ENCODE measurements at regions not wholly inside any gene's neighbourhood (a gene's known extent, or its start where the extent isn't known, plus 50 kb on each side); places are given as distances from the start of the nearest gene placed in this dataset.

GRCh38 chr6:105626295-105627158 lies 223.6 kb upstream of the PREP start:
- intact Hi-C loops (cut with DNase I; ENCODE audit: low total_unique reads): no loop called here
- TF ChIP-seq POLR2AphosphoS5 (IDR thresholded peaks at IDR 0.05): no peak
- TF ChIP-seq POLR2A (IDR thresholded peaks at IDR 0.05): no peak
- TF ChIP-seq EP300 (IDR thresholded peaks at IDR 0.05; ENCODE audit: low read depth): no peak
- no peak for TF ChIP-seq CTCF (IDR thresholded peaks at IDR 0.05)
- H3K27me3 ChIP-seq: no peaks in the 10 kb centered on the region

GRCh38 chr6:105624021-105624420 lies 221.1 kb upstream of the PREP start:
- no peak for DNase-seq
- 92 to 95% methylated on average over 3 of the region's 3 CpGs for WGBS, 2 donors (ENCODE audit: low coverage in 1 of 2)
- H3K9me3 ChIP-seq: no peaks in the 10 kb centered on the region
- TF ChIP-seq POLR2A (IDR thresholded peaks at IDR 0.05): no peak
- TF ChIP-seq EP300 (IDR thresholded peaks at IDR 0.05; ENCODE audit: low read depth): no peak
- no peak for TF ChIP-seq CTCF (IDR thresholded peaks at IDR 0.05)
- no peak for TF ChIP-seq POLR2AphosphoS5 (IDR thresholded peaks at IDR 0.05)
- H3K4me1 ChIP-seq: peaks cover 0 to 6% (median 0%) of the 10 kb centered on the region in 4 donors
- no peaks in the 10 kb centered on the region for H3K36me3 ChIP-seq
- in situ Hi-C loops (cut with MboI; ENCODE audit: low pct_ligation_motif_present in 1 of 4, low pct_unique_long_range_greater_than_20kb in 1 of 4, low sequenced_read_pairs in 3 of 4): no loop called here
- no peak overlapping the region for H3K4me3 ChIP-seq
- H3K27me3 ChIP-seq: no peaks in the 10 kb centered on the region
- intact Hi-C loops (cut with DNase I; ENCODE audit: low total_unique reads): no loop called here
- H3K27ac ChIP-seq: no peak overlapping the region

More at GRCh38 chr6:105626295-105627158, 223.6 kb upstream of the PREP start:
- 83 to 89% methylated on average over 2 of the region's 2 CpGs for WGBS, 2 donors (ENCODE audit: low coverage in 1 of 2)
- H3K9me3 ChIP-seq: no peaks in the 10 kb centered on the region
- no peak overlapping the region for H3K4me3 ChIP-seq
- no peaks in the 10 kb centered on the region for H3K36me3 ChIP-seq
- in situ Hi-C loops (cut with MboI; ENCODE audit: low pct_ligation_motif_present in 1 of 4, low pct_unique_long_range_greater_than_20kb in 1 of 4, low sequenced_read_pairs in 3 of 4): no loop called here
- DNase-seq: no peak
- no peak overlapping the region for H3K27ac ChIP-seq
- H3K4me1 ChIP-seq: peaks cover 0 to 6% (median 0%) of the 10 kb centered on the region in 4 donors

GRCh38 chr6:105622226-105622625 lies 219.3 kb upstream of the PREP start:
- in situ Hi-C loops (cut with MboI; ENCODE audit: low pct_ligation_motif_present in 1 of 4, low pct_unique_long_range_greater_than_20kb in 1 of 4, low sequenced_read_pairs in 3 of 4): no loop called here
- Histone ChIP-seq H3K4me1 (peaks cover 0 to 6% (median 0%) of the 10 kb centered on the region in 4 donors), H3K27ac (no peak overlapping the region), H3K27me3 (no peaks in the 10 kb centered on the region), H3K9me3 (no peaks in the 10 kb centered on the region), H3K36me3 (no peaks in the 10 kb centered on the region), H3K4me3 (no peak overlapping the region)
- no peak for TF ChIP-seq POLR2AphosphoS5 (IDR thresholded peaks at IDR 0.05)
- no peak for TF ChIP-seq EP300 (IDR thresholded peaks at IDR 0.05; ENCODE audit: low read depth)
- TF ChIP-seq POLR2A (IDR thresholded peaks at IDR 0.05): no peak
- TF ChIP-seq CTCF (IDR thresholded peaks at IDR 0.05): no peak
- DNase-seq: no peak
- WGBS, 2 donors (ENCODE audit: low coverage in 1 of 2): 80 to 82% methylated on average over 2 to 3 of the region's 3 CpGs
- intact Hi-C loops (cut with DNase I; ENCODE audit: low total_unique reads): no loop called here

- in situ Hi-C loops (cut with MboI; ENCODE audit: low pct_ligation_motif_present in 1 of 4, low pct_unique_long_range_greater_than_20kb in 1 of 4, low sequenced_read_pairs in 3 of 4) (no loop called here), intact Hi-C loops (cut with DNase I; ENCODE audit: low total_unique reads) (no loop called here)
- Histone ChIP-seq H3K4me1 (peaks cover 0 to 6% (median 0%) of the 10 kb centered on the region in 4 donors), H3K27me3 (no peaks in the 10 kb centered on the region), H3K9me3 (no peaks in the 10 kb centered on the region), H3K27ac (no peak overlapping the region), H3K4me3 (no peak overlapping the region), H3K36me3 (no peaks in the 10 kb centered on the region)
- no peak for TF ChIP-seq CTCF (IDR thresholded peaks at IDR 0.05)
- no peak for TF ChIP-seq POLR2AphosphoS5 (IDR thresholded peaks at IDR 0.05)
- no peak for TF ChIP-seq EP300 (IDR thresholded peaks at IDR 0.05; ENCODE audit: low read depth)
- no peak for TF ChIP-seq POLR2A (IDR thresholded peaks at IDR 0.05)
- no peak for DNase-seq
- 82 to 94% methylated on average over 5 to 6 of the region's 6 CpGs for WGBS, 2 donors (ENCODE audit: low coverage in 1 of 2)
Observed at GRCh38 chr6:105621564-105622175, 218.8 kb upstream of the PREP start.

Data from transverse colon (tissue), 4 donors.